PC-9 (cell line): ENCODE measurements at regions not wholly inside any gene's neighbourhood (a gene's known extent, or its start where the extent isn't known, plus 50 kb on each side); places are given as distances from the start of the nearest gene placed in this dataset.

Source experiments
- BruUV-seq: library from RNA; stranded (reverse); fragments of 400-500 nt; replicated peaks from 2 replicates; lab custom pipeline; 2021; lab: Mats Ljungman, UMichigan
- CTCF ChIA-PET: fragments of 300-600 bp; sonication (Branson Sonifier 250); formaldehyde crosslinking; loops from one replicate; lab custom pipeline; 2022; ENCODE audit warnings: antibody characterized with exemption; lab: Charles Lee
- POLR2A ChIA-PET: fragments of 300-600 bp; sonication (Branson Sonifier 250); formaldehyde crosslinking; loops from one replicate; lab custom pipeline; 2022; ENCODE audit warnings: antibody characterized with exemption; ENCODE audit not compliant: unreplicated experiment; lab: Charles Lee
- DNase-seq, 2 experiments: peaks; one replicate each; pipeline versions ENCODE4 v3.0.0 to v3.0.0-alpha.2; 2015 to 2022; ENCODE audit warnings: mixed read lengths in 1 of 2
- H2AFZ ChIP-seq: fragments of 200-600 bp; sonication (generic); 2 replicates; pipeline ENCODE4 v1.8.1; 2017; ENCODE audit warnings: antibody characterized with exemption
- H3F3A ChIP-seq: fragments of 200-600 bp; sonication (generic); 2 replicates; pipeline ENCODE4 v1.8.1; 2017; ENCODE audit warnings: antibody characterized with exemption, mild to moderate bottlenecking, low read depth; ENCODE audit not compliant: insufficient read depth
- H3K27ac ChIP-seq: fragments of 200-600 bp; sonication (generic); 2 replicates; pipeline ENCODE4 v1.6.1; 2016; ENCODE audit warnings: mixed run types
- H3K27me3 ChIP-seq: fragments of 200-600 bp; sonication (generic); 2 replicates; pipeline ENCODE4 v1.6.1; 2016; ENCODE audit warnings: low read depth, mixed run types; ENCODE audit not compliant: insufficient read depth
- H3K36me3 ChIP-seq: fragments of 200-600 bp; sonication (generic); 2 replicates; pipeline ENCODE4 v1.6.1; 2016; ENCODE audit warnings: low read depth, mixed run types
- H3K4me1 ChIP-seq: fragments of 200-600 bp; sonication (generic); replicated peaks from 2 replicates; pipeline ENCODE4 v1.6.1; 2016; ENCODE audit warnings: mixed run types; ENCODE audit not compliant: insufficient read depth
- H3K4me2 ChIP-seq: fragments of 200-600 bp; sonication (generic); 2 replicates; pipeline ENCODE4 v1.6.1; 2017; ENCODE audit warnings: mixed run types
- H3K4me3 ChIP-seq: fragments of 200-600 bp; sonication (generic); 2 replicates; pipeline ENCODE4 v1.6.1; 2016; ENCODE audit warnings: mixed run types
- H3K79me2 ChIP-seq: fragments of 200-600 bp; sonication (generic); 2 replicates; pipeline ENCODE4 v1.6.1; 2017; ENCODE audit warnings: low read depth, mixed run types
- H3K9me2 ChIP-seq: fragments of 200-600 bp; sonication (generic); 2 replicates; pipeline ENCODE4 v1.8.1; 2017; ENCODE audit warnings: mild to moderate bottlenecking; ENCODE audit not compliant: insufficient read depth
- H3K9me3 ChIP-seq: fragments of 200-600 bp; sonication (generic); 2 replicates; pipeline ENCODE4 v1.8.1; 2016; ENCODE audit warnings: low read depth; ENCODE audit not compliant: insufficient read depth
- H4K20me1 ChIP-seq: fragments of 200-600 bp; sonication (generic); 2 replicates; pipeline ENCODE4 v1.8.1; 2017; ENCODE audit not compliant: insufficient read depth
- CTCF ChIP-seq: fragments of 200-600 bp; sonication (generic); conservative IDR thresholded peaks from 2 replicates; pipeline ENCODE4 v1.6.1; 2017; ENCODE audit warnings: mixed run types, antibody characterized with exemption, mild to moderate bottlenecking, moderate library complexity
- EZH2 ChIP-seq: fragments of 200-600 bp; sonication (generic); IDR thresholded peaks from 2 replicates; pipeline ENCODE4 v1.8.0; 2017; ENCODE audit warnings: antibody characterized with exemption, low read depth
- intact Hi-C: fragments of 100-400 bp; cut with micrococcal nuclease; formaldehyde crosslinking; loops from one replicate; pipeline ENCODE4 v1.10.0; 2022; ENCODE audit not compliant: unreplicated experiment

GRCh38 chr2:15791294-15791693 is 149.1 kb upstream of the MYCN start:
- Histone ChIP-seq H3K9me3 (no peaks in the 10 kb centered on the region), H3K36me3 (no peaks in the 10 kb centered on the region), H3K27ac (no peak overlapping the region), H3K4me2 (no peak overlapping the region), H3K79me2 (no peaks in the 10 kb centered on the region), H3F3A (no peaks in the 10 kb centered on the region), H3K4me3 (no peak overlapping the region), H4K20me1 (0 out of 2 replicates have a peak, but pooled peaks cover 3% of the 10 kb centered on the region), H3K9me2 (no peaks in the 10 kb centered on the region), H3K27me3 (peaks cover 92% of the 10 kb centered on the region), H2AFZ (no peak overlapping the region), H3K4me1 (no peaks in the 10 kb centered on the region)
- no TSS peak for BruUV-seq
- ChIA-PET CTCF (no interaction called here), POLR2A (no interaction called here)
- intact Hi-C loops, result no loop called here
- TF ChIP-seq EZH2 (no peak), CTCF (no peak)
- no peak for DNase-seq

DNA sequence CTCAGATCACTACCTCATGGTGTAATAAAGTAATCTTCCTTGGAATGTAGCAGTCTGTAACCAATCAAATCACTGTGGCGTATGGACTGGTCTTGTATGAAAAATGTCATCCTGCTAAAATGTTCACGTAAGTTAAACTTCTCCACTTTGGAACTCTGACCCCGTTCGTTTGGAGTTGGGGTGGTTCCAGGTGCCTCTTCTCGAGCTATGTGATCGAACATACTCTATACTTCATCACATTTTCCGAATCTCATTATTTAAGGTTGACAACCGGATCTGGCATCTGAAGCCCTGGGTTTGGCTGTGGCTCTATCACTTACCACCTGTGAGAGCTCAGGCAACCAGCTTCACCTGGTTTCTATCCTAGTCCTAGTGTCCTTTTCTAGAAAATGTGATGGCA is 148.0 kb upstream of the MYCN start:
- DNase-seq, result no peak
- no peaks in the 10 kb centered on the region for H3K36me3 ChIP-seq
- no peak overlapping the region for H3K4me3 ChIP-seq
- no peak for TF ChIP-seq CTCF
- no peak for TF ChIP-seq EZH2
- H3K9me3 ChIP-seq, result no peaks in the 10 kb centered on the region
- H3K4me1 ChIP-seq, result no peaks in the 10 kb centered on the region
- no peaks in the 10 kb centered on the region for H3F3A ChIP-seq
- no peaks in the 10 kb centered on the region for H3K9me2 ChIP-seq
- no peak overlapping the region for H2AFZ ChIP-seq
- H3K4me2 ChIP-seq, result no peak overlapping the region
- ChIA-PET POLR2A (no interaction called here), CTCF (no interaction called here)
- H3K27me3 ChIP-seq, result peaks cover 93% of the 10 kb centered on the region
- BruUV-seq, result no TSS peak
- H3K27ac ChIP-seq, result no peak overlapping the region
- H4K20me1 ChIP-seq, result 0 out of 2 replicates have a peak, but pooled peaks cover 3% of the 10 kb centered on the region
- no peaks in the 10 kb centered on the region for H3K79me2 ChIP-seq
- intact Hi-C loops, result no loop called here

GRCh38 chr2:15793078-15793913 is 147.1 kb upstream of the MYCN start:
- POLR2A ChIA-PET, result no interaction called here
- no TSS peak for BruUV-seq

More at GRCh38 chr2:15793078-15793913, 147.1 kb upstream of the MYCN start:
- Histone ChIP-seq H3K9me2 (no peaks in the 10 kb centered on the region), H3K9me3 (no peaks in the 10 kb centered on the region), H3F3A (no peaks in the 10 kb centered on the region), H3K4me3 (no peak overlapping the region), H4K20me1 (0 out of 2 replicates have a peak, but pooled peaks cover 3% of the 10 kb centered on the region), H2AFZ (no peak overlapping the region), H3K4me2 (no peak overlapping the region), H3K27me3 (peaks cover 97% of the 10 kb centered on the region), H3K36me3 (no peaks in the 10 kb centered on the region), H3K4me1 (no peaks in the 10 kb centered on the region), H3K79me2 (no peaks in the 10 kb centered on the region), H3K27ac (no peak overlapping the region)
- CTCF ChIA-PET, result no interaction called here
- intact Hi-C loops, result no loop called here
- TF ChIP-seq EZH2, result no peak
- TF ChIP-seq CTCF, result no peak
- DNase-seq, result no peak
